Inflammatory macrophage treated with lipopolysaccharide for 4 hours (primary cell): ENCODE measurements at regions not wholly inside any gene's neighbourhood (a gene's known extent, or its start where the extent isn't known, plus 50 kb on each side); places are given as distances from the start of the nearest gene placed in this dataset.
A peak's percentile ranks its signal among the peaks of the same experiment; 100 is the strongest.
"Not testable (repeated sequence)": the region's sequence is repeated elsewhere in the genome, so short reads cannot be mapped to it uniquely, and the experiment has no call there.

Experiments used
- DNase-seq: peaks from one replicate; pipeline ENCODE4 v3.0.0-alpha.2; 2020

- no peak for DNase-seq
Measured at GRCh38 chr10:28967031-28967430, 289.7 kb downstream of the BAMBI start.

DNA sequence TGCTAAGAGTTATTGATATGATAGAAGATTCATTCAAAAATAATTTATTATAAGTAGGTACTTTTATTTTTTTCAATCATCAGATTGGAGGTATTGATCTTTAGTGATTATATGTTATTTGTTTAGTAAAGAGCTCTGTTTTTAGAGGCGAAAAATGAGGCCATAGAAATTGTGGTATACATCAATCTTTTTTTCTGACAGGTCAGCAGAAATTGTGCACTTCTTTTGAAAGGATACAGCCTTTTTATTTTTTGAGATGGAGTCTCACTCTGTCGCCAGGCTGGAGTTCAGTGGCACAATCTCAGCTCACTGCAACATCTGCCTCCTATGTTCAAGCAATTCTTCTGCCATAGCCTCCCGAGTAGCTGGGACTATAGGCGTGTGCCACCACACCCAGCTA, 292.1 kb downstream of the BAMBI start:
- DNase-seq, result no peak

DNA sequence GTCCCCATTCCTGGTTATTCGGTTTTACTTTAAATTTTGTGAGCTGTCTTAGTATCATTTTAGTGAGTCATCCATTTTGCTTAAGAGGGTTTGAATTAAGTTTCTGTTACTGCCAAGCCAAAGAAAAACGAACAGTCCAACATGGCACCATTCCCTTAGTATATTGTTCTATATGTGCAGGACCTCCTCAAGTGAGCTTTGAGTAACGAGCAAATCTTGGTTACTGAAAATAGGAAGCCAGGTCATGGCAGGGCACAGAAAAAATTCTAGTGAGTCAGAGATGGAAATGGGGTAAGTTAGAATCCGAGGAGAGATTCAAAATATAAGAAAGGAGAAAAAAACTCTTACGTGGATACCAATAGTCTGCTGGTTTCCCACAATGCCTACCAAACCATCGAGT, 292.9 kb downstream of the BAMBI start:
- DNase-seq, result no peak

DNA sequence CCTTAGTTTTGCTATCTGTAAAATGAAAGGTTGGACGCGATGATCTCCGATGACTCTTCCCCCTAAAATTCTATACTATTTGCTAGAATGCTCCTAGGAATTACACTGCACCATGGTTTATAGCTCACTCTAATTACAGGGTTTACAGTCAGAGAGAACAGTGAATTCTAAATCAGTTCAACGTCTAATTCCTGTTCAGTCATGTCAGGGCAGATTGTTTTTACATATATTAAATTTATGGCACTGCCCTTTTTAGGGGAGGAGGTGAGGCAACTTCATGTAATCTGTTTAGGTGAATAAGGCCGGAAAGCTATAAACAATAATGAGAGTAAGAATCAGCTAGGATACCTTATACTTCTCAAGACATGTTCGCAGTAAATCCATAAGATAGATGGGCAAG, 293.9 kb downstream of the BAMBI start:
- no peak for DNase-seq

- DNase-seq, result no peak
Measured at GRCh38 chr10:28971764-28972163, 294.4 kb downstream of the BAMBI start.

GRCh38 chr10:28973309-28973972, 296.1 kb downstream of the BAMBI start:
- DNase-seq, result no peak

DNA sequence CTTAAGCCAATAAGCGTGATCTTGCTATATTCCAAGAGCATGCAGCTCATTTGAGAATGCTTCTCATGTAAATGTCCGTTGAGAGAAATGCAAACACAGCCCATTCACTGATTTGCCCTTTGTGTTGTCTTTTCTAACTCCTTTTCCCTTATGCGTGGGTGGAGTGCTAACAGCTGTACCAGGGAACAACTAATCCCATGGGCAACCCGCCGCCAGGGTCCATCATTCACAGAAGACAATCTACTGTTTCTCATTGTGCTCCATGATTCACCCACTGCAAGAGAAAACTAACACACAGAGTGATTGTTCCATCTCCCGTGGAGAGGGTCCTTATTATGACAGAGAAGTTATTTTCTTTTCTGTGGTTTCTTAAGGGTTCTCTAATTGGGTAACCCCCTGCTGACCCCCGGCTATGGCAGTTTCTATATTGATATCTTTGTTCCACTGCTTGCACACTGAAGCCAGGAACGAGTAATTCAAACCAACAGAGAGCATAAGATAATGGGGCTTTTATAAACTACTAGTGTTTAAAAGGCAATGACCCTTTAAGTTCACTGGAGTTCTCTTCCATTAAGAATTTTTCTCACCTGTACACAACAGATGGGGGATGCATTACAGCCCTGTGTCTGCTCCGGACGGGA, 298.7 kb downstream of the BAMBI start:
- DNase-seq, result no peak

GRCh38 chr10:28977518-28977917, 300.2 kb downstream of the BAMBI start:
- DNase-seq, result no peak

- DNase-seq, result no peak
Measured at GRCh38 chr10:28980264-28980663, 302.9 kb downstream of the BAMBI start.

GRCh38 chr10:28981007-28981406, 303.7 kb downstream of the BAMBI start:
- DNase-seq, result peak; percentile 20

GRCh38 chr10:28982974-28983373, 305.7 kb downstream of the BAMBI start:
- no peak for DNase-seq

GRCh38 chr10:28983799-28984198, 305.1 kb upstream of the LYZL1 start:
- DNase-seq, result no peak

DNA sequence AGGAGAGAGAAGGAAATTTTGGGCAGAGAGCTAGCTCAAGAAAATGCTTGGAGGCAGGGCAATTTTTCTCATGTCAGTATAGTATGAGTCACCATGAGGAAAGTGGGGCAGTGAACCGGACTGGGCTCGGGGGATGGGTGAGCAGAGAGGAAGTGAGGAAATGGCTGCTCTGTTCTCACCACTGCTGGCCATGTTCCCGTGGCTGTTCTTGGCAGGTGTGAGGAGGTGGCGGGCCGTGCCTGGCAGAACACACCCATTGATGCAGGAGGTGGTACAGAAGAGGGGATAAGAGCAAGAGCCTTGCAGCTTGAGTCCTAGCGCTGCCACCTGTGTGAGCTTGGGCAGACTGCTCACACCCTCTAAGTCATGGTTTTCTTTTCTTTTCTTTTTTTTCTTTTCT, 304.4 kb upstream of the LYZL1 start:
- peak; percentile 66 for DNase-seq

GRCh38 chr10:28985137-28985885, 303.6 kb upstream of the LYZL1 start:
- no peak for DNase-seq

DNA sequence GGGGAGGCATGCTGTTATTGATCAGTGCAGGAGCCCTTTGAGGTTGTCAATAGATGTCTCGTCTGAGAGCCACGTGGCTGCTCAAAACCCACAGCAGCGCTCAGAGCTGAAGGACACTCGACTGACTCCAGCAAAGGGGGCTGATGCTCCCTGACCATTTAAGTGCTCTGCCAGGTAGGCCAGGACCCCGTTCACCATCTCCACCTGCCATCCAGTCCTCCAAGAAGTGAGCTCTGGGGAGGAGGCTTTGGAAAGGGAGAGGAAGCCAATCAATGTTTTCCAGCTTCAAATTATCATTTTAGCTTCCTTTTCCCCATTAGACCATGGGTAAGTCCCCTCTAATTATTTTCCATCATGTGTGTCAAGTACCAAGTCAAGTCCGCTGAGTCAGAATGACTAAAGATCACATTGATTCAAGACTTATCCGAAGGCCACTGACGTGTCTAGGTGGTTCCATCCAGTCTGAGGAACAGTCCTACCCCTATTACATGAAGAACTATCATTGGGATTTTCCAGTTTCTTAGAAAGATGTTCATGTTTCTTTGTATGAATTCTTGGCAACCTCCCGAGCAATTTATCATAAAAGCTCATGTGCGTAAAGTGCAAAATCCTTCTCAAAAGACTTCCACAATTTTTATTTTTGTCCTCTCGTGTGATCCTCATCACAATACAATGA, 302.6 kb upstream of the LYZL1 start:
- no peak for DNase-seq

GRCh38 chr10:28986856-28987255, 302.0 kb upstream of the LYZL1 start:
- DNase-seq, result no peak

DNA sequence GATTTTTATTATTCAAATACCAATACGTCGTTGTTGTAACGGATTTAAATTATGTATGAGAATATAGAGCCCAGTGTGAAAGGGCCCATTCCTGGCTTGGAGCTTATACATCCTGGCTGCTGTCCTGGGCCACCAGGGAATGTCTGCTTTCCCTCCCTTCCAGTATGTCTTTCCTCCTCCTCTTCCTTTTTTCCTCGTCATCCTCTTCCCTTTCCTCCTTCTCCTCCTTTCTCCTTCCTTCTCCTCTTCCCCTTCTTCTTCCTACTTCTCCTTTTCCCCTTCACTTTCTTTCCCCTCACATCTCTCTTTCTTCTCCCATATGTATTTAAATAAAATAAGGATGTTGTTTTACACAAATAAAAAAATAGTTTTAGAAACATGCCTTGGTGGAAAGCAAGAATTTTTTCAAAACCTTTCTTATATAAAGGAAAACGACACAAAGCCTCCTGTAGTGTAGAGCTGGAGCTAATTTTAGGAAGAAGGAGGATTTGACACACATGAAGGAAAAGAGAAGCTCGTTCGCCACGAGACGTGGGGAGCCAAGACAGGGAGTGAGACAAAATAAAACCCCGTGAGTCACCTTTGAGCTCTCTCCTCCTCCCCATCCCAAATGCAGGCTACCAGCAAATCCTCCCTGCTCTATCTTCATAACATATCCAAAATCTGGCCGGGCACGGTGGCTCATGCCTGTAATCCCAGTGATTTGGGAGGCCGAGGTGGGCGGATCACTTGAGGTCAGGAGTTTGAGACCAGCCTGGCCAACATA, 301.1 kb upstream of the LYZL1 start:
- no peak for DNase-seq

DNA sequence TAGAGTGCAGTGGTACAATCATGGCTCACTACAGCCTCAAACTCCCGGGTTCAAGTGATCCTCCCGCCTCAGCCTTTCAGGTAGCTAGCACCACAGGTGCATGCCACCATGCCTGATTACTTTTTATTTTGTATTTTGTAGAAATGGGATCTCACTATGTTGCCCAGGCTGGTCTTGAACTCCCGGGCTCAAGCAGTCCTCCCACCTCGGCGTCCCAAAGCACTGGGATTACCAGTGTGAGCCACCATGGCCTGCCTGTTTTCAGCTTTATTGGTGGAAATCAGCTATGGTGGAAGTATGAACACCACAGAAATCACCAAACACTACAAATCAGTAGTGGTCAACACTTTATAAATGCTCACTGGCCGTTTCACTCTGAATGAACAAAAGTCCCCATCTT, 299.9 kb upstream of the LYZL1 start:
- DNase-seq, result no peak

- DNase-seq, result peak; percentile 2
Measured at GRCh38 chr10:28991333-28992270, 297.3 kb upstream of the LYZL1 start.

DNA sequence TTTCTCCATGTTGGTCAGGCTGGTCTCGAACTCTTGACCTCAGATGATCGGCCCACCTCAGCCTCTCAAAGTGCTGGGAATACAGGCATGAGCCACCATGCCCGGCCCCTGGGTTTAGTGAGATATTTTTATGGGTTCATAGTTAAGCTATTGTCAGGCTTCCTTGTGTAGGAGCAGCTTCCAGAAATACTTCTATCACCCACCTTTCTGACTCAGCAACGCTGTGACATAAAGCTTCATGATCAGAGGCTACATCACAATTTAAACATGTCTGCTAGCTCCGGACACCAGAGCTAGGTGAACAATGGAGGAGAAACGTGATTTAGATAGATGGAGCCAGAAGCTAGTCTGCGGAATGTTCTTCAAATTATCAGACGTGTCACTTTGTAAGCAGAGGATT, 295.8 kb upstream of the LYZL1 start:
- no peak for DNase-seq

DNA sequence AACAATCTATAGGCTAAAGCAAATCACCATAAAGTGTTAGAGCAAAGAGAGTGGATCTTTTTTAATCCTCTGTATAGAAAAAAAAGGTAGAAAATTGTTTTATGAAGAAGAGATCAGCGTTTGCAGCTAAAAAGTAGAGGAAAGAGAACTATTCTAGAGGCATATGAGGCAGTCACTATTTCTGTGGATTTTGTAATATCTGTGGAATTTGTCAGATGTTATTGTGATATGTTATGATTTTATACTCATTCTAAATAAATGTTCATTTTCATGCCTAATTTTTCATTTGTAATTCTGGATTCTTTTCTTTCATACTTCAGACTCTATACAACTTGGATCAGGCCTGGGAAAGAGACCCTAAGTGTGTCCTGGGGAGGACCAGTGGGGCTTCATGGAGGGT, 295.0 kb upstream of the LYZL1 start:
- no peak for DNase-seq

DNA sequence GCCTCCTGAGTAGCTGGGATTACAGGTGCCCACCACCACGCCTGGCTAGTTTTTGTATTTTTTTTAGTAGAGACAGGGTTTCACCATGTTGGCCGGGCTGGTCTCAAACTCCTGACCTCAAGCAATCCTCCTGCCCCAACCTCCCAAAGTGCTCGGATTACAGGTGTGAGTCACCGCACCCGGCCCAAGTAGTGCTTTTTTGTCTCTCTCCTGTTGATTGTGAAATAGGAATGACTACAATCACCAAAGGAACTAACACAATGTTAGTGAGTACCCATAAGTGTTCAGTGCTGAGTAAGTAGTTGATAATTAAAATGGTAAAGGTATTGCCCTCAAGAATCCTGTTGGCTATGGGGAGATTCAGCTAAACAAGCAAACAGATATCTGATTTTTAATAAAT, 294.1 kb upstream of the LYZL1 start:
- DNase-seq, result not testable (repeated sequence)
